ENCODE measurements at regions not wholly inside any gene's neighbourhood (a gene's known extent, or its start where the extent isn't known, plus 50 kb on each side); places are given as distances from the start of the nearest gene placed in this dataset.
"Not testable (repeated sequence)": the region's sequence is repeated elsewhere in the genome, so short reads cannot be mapped to it uniquely, and the experiment has no call there.

GRCh38 chr13:52288891-52289290 lies 117.1 kb downstream of the THSD1 start:
- H3K27me3 ChIP-seq (ENCODE audit: control insufficient read depth, insufficient read depth, low read length); H3K9ac ChIP-seq (ENCODE audit: low read length in 3 of 3); H3K27ac ChIP-seq (ENCODE audit: low read depth in 2 of 2, low read length in 2 of 2); FAIRE-seq; H3K4me1 ChIP-seq (ENCODE audit: control insufficient read depth in 2 of 3, insufficient read depth in 2 of 3, low read depth in 1 of 3, low read length in 3 of 3); H3K36me3 ChIP-seq (ENCODE audit: control insufficient read depth in 2 of 3, insufficient read depth in 3 of 3, low read length in 3 of 3); intact Hi-C loops (cut with DNase I); H3K4me3 ChIP-seq (ENCODE audit: low read length in 3 of 3); DNase-seq; H3K9me3 ChIP-seq (ENCODE audit: control insufficient read depth in 2 of 3, insufficient read depth in 1 of 3, low read length in 3 of 3): not testable (repeated sequence)

- H3K27ac ChIP-seq (ENCODE audit: low read depth in 2 of 2, low read length in 2 of 2); DNase-seq; FAIRE-seq; H3K9ac ChIP-seq (ENCODE audit: low read length in 3 of 3); H3K4me1 ChIP-seq (ENCODE audit: control insufficient read depth in 2 of 3, insufficient read depth in 2 of 3, low read depth in 1 of 3, low read length in 3 of 3); intact Hi-C loops (cut with DNase I); H3K36me3 ChIP-seq (ENCODE audit: control insufficient read depth in 2 of 3, insufficient read depth in 3 of 3, low read length in 3 of 3); H3K27me3 ChIP-seq (ENCODE audit: control insufficient read depth, insufficient read depth, low read length); H3K4me3 ChIP-seq (ENCODE audit: low read length in 3 of 3); H3K9me3 ChIP-seq (ENCODE audit: control insufficient read depth in 2 of 3, insufficient read depth in 1 of 3, low read length in 3 of 3): not testable (repeated sequence)
Observed at GRCh38 chr13:52281387-52281786, 122.0 kb upstream of the NEK3 start.

GRCh38 chr13:52279408-52279807 lies 120.0 kb upstream of the NEK3 start:
- H3K27me3 ChIP-seq (ENCODE audit: control insufficient read depth, insufficient read depth, low read length); H3K4me1 ChIP-seq (ENCODE audit: control insufficient read depth in 2 of 3, insufficient read depth in 2 of 3, low read depth in 1 of 3, low read length in 3 of 3); DNase-seq; H3K9me3 ChIP-seq (ENCODE audit: control insufficient read depth in 2 of 3, insufficient read depth in 1 of 3, low read length in 3 of 3); intact Hi-C loops (cut with DNase I); FAIRE-seq; H3K4me3 ChIP-seq (ENCODE audit: low read length in 3 of 3); H3K36me3 ChIP-seq (ENCODE audit: control insufficient read depth in 2 of 3, insufficient read depth in 3 of 3, low read length in 3 of 3); H3K27ac ChIP-seq (ENCODE audit: low read depth in 2 of 2, low read length in 2 of 2); H3K9ac ChIP-seq (ENCODE audit: low read length in 3 of 3): not testable (repeated sequence)

- H3K4me3 ChIP-seq (ENCODE audit: low read length in 3 of 3); intact Hi-C loops (cut with DNase I); H3K36me3 ChIP-seq (ENCODE audit: control insufficient read depth in 2 of 3, insufficient read depth in 3 of 3, low read length in 3 of 3); H3K9ac ChIP-seq (ENCODE audit: low read length in 3 of 3); H3K27me3 ChIP-seq (ENCODE audit: control insufficient read depth, insufficient read depth, low read length); H3K9me3 ChIP-seq (ENCODE audit: control insufficient read depth in 2 of 3, insufficient read depth in 1 of 3, low read length in 3 of 3); H3K4me1 ChIP-seq (ENCODE audit: control insufficient read depth in 2 of 3, insufficient read depth in 2 of 3, low read depth in 1 of 3, low read length in 3 of 3); H3K27ac ChIP-seq (ENCODE audit: low read depth in 2 of 2, low read length in 2 of 2); FAIRE-seq: not testable (repeated sequence)
- peak in 1 of 5 donors; percentile 7 for DNase-seq
Observed at GRCh38 chr13:52254299-52254698, 94.9 kb upstream of the NEK3 start.

- H3K27me3 ChIP-seq (ENCODE audit: control insufficient read depth, insufficient read depth, low read length); H3K27ac ChIP-seq (ENCODE audit: low read depth in 2 of 2, low read length in 2 of 2); H3K9ac ChIP-seq (ENCODE audit: low read length in 3 of 3); intact Hi-C loops (cut with DNase I); H3K4me3 ChIP-seq (ENCODE audit: low read length in 3 of 3); H3K4me1 ChIP-seq (ENCODE audit: control insufficient read depth in 2 of 3, insufficient read depth in 2 of 3, low read depth in 1 of 3, low read length in 3 of 3); H3K9me3 ChIP-seq (ENCODE audit: control insufficient read depth in 2 of 3, insufficient read depth in 1 of 3, low read length in 3 of 3); DNase-seq; FAIRE-seq; H3K36me3 ChIP-seq (ENCODE audit: control insufficient read depth in 2 of 3, insufficient read depth in 3 of 3, low read length in 3 of 3): not testable (repeated sequence)
Observed at GRCh38 chr13:52240752-52241151, 81.4 kb upstream of the NEK3 start.

- H3K27ac ChIP-seq (ENCODE audit: low read depth in 2 of 2, low read length in 2 of 2); H3K9ac ChIP-seq (ENCODE audit: low read length in 3 of 3); H3K9me3 ChIP-seq (ENCODE audit: control insufficient read depth in 2 of 3, insufficient read depth in 1 of 3, low read length in 3 of 3); H3K36me3 ChIP-seq (ENCODE audit: control insufficient read depth in 2 of 3, insufficient read depth in 3 of 3, low read length in 3 of 3); intact Hi-C loops (cut with DNase I); H3K4me1 ChIP-seq (ENCODE audit: control insufficient read depth in 2 of 3, insufficient read depth in 2 of 3, low read depth in 1 of 3, low read length in 3 of 3); H3K27me3 ChIP-seq (ENCODE audit: control insufficient read depth, insufficient read depth, low read length); H3K4me3 ChIP-seq (ENCODE audit: low read length in 3 of 3); FAIRE-seq: not testable (repeated sequence)
- DNase-seq = peak in 4 of 5 donors; percentile 29 to 89 (median 62)
- peak; percentile 43 for TF ChIP-seq CTCF (IDR thresholded peaks at IDR 0.05; ENCODE audit: borderline replicate concordance, extremely low read depth, insufficient read depth)
Observed at GRCh38 chr13:52235900-52236595, 76.7 kb upstream of the NEK3 start.

- DNase-seq; intact Hi-C loops (cut with DNase I): not testable (repeated sequence)
- peak; percentile 23 for FAIRE-seq
Observed at GRCh38 chr13:52234928-52235327, 75.5 kb upstream of the NEK3 start.

GRCh38 chr13:52223063-52223462 lies 63.7 kb upstream of the NEK3 start:
- H3K9ac ChIP-seq (ENCODE audit: low read length in 3 of 3); H3K27me3 ChIP-seq (ENCODE audit: control insufficient read depth, insufficient read depth, low read length); H3K27ac ChIP-seq (ENCODE audit: low read depth in 2 of 2, low read length in 2 of 2); H3K4me1 ChIP-seq (ENCODE audit: control insufficient read depth in 2 of 3, insufficient read depth in 2 of 3, low read depth in 1 of 3, low read length in 3 of 3); intact Hi-C loops (cut with DNase I); H3K4me3 ChIP-seq (ENCODE audit: low read length in 3 of 3); FAIRE-seq; H3K9me3 ChIP-seq (ENCODE audit: control insufficient read depth in 2 of 3, insufficient read depth in 1 of 3, low read length in 3 of 3); DNase-seq; H3K36me3 ChIP-seq (ENCODE audit: control insufficient read depth in 2 of 3, insufficient read depth in 3 of 3, low read length in 3 of 3): not testable (repeated sequence)

More at GRCh38 chr13:52234928-52235327, 75.5 kb upstream of the NEK3 start:
- H3K36me3 ChIP-seq (ENCODE audit: control insufficient read depth in 2 of 3, insufficient read depth in 3 of 3, low read length in 3 of 3); H3K27me3 ChIP-seq (ENCODE audit: control insufficient read depth, insufficient read depth, low read length); H3K9ac ChIP-seq (ENCODE audit: low read length in 3 of 3); H3K4me1 ChIP-seq (ENCODE audit: control insufficient read depth in 2 of 3, insufficient read depth in 2 of 3, low read depth in 1 of 3, low read length in 3 of 3); H3K27ac ChIP-seq (ENCODE audit: low read depth in 2 of 2, low read length in 2 of 2); H3K4me3 ChIP-seq (ENCODE audit: low read length in 3 of 3); H3K9me3 ChIP-seq (ENCODE audit: control insufficient read depth in 2 of 3, insufficient read depth in 1 of 3, low read length in 3 of 3): not testable (repeated sequence)
